ENCODE measurements at regions not wholly inside any gene's neighbourhood (a gene's known extent, or its start where the extent isn't known, plus 50 kb on each side); places are given as distances from the start of the nearest gene placed in this dataset.

DNA sequence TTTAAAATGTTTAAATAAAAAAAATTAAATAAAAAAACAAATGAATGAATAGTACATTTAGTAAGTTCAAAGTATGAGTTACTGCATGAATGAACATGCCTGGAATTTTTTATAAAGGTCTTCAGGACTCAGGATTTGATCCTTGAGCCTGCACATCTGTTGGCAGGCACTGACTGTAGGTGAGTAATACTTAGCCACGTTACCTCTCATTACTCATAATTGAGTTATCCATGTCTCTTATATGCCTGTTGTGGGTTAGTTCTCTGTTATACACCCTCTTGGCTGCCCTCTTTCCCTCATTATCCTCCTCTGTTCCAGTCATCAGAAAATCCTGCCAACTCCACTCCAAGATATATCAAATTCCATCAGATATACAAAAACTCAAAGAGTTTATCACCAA lies 276.0 kb downstream of the FBXW7 start:
- H3K27me3 Mint-ChIP-seq (ENCODE audit: low read depth): peaks cover 4% of the 10 kb centered on the region
- TF ChIP-seq, protein P1, sequence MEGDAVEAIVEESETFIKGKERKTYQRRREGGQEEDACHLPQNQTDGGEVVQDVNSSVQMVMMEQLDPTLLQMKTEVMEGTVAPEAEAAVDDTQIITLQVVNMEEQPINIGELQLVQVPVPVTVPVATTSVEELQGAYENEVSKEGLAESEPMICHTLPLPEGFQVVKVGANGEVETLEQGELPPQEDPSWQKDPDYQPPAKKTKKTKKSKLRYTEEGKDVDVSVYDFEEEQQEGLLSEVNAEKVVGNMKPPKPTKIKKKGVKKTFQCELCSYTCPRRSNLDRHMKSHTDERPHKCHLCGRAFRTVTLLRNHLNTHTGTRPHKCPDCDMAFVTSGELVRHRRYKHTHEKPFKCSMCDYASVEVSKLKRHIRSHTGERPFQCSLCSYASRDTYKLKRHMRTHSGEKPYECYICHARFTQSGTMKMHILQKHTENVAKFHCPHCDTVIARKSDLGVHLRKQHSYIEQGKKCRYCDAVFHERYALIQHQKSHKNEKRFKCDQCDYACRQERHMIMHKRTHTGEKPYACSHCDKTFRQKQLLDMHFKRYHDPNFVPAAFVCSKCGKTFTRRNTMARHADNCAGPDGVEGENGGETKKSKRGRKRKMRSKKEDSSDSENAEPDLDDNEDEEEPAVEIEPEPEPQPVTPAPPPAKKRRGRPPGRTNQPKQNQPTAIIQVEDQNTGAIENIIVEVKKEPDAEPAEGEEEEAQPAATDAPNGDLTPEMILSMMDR (IDR thresholded peaks at IDR 0.05; ENCODE audit: unreplicated experiment in 3 of 3): no peak
- no peaks in the 10 kb centered on the region for H3K36me3 Mint-ChIP-seq (ENCODE audit: low read depth)
- no peak overlapping the region for H3K27ac Mint-ChIP-seq
- H3K9me3 Mint-ChIP-seq: peaks cover 7% of the 10 kb centered on the region
- no peak overlapping the region for H3K4me3 Mint-ChIP-seq
- H3K4me1 Mint-ChIP-seq: peaks cover 2% of the 10 kb centered on the region

DNA sequence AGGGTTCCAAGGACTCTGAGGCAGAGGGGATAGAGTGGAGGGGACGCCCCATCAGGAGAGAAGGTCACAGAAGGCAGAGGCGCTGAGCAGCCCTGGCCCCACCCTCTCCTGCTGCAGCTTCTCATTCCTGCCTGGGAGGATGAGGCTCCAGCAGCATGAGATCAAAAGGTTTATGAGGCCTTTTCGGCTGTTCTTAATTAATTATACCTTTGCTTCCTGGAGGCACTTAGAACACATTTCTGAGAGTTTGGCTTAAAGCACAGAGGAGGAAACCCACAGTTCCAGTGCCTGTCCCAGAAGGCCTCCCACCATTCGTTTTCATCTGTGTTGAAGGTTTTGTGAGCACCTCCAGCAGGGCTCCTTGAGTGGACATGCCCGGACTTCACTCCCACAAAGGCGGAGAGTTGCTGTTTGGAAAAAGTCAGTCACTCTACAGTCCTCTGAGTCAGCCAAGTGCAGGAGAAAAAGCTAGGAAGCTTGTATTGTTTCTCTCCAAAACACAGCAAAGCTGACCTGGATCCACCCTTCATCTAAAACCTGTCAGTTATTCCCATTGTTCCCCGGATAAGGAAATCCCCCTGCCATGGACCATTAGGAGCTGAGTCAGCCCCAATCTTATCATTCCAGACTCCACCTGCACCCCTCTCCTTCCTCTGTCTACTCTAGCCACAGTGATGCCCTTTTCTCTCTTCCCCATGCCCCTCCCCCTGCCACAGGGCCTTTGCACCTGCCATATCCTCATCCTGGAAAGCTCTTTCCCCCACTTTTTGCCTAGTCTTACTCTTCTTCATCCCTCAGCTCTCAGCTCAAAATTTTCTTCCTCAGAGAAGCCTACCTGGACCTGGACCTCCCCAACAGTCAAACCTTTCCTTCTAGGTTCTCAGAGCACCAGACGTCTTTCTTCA lies 276.8 kb downstream of the FBXW7 start:
- Mint-ChIP-seq H3K36me3 (ENCODE audit: low read depth) (no peaks in the 10 kb centered on the region), H3K27me3 (ENCODE audit: low read depth) (peaks cover 2% of the 10 kb centered on the region), H3K9me3 (peaks cover 5% of the 10 kb centered on the region), H3K4me3 (no peak overlapping the region), H3K4me1 (no peaks in the 10 kb centered on the region), H3K27ac (peak overlapping the region in 2 of 3 experiments; percentile 1 to 30)
- TF ChIP-seq, protein P1 (IDR thresholded peaks at IDR 0.05; ENCODE audit: unreplicated experiment in 3 of 3): no peak

DNA sequence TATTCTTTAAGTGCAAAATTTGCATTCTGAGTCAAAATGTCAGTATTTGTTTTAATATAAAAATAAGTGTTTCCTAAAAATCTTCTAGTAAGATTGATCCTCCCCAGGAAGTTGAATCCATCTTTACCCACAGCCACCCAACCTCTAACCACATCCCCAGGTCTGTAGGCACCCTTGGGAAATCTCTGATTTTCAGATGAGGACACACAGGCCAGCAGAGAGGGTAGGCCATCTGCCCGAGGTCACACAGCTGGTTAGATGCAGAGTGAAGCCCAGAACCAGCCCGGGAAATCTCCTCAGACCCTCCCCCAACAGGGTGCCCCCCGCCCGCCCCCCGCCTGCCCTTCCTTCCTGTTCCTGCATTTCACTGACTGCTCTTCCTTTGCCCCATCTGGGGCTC lies 277.5 kb downstream of the FBXW7 start:
- Mint-ChIP-seq H3K4me1 (no peaks in the 10 kb centered on the region), H3K27me3 (ENCODE audit: low read depth) (no peaks in the 10 kb centered on the region), H3K27ac (no peak overlapping the region), H3K9me3 (peaks cover 4% of the 10 kb centered on the region), H3K4me3 (no peak overlapping the region), H3K36me3 (ENCODE audit: low read depth) (no peaks in the 10 kb centered on the region)
- TF ChIP-seq, protein P1 (IDR thresholded peaks at IDR 0.05; ENCODE audit: unreplicated experiment in 3 of 3): no peak

DNA sequence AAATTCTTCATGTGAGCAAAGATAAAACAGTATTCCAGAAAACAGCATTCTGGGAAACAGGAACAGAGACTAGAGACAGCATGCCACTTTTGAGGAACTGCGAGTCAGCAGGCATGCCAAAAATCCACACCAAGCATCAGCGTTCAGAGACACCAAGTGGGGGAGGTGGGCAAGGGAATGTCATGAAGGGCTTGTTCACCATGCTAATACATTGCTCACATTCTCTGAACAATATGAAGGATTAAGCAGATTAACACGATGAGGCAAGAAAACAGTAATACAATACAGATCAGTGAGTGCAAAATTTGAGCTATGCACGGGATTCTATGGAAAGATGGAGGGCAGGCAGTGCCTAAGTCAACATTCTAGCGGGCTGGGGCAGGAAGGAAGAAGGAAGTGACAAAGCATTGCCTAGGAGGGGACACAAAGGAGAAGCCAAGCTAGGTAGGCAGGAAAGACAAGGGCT lies 278.3 kb downstream of the FBXW7 start:
- no peak overlapping the region for H3K27ac Mint-ChIP-seq
- no peaks in the 10 kb centered on the region for H3K36me3 Mint-ChIP-seq (ENCODE audit: low read depth)
- H3K27me3 Mint-ChIP-seq (ENCODE audit: low read depth): no peaks in the 10 kb centered on the region
- no peak overlapping the region for H3K4me3 Mint-ChIP-seq
- no peaks in the 10 kb centered on the region for H3K4me1 Mint-ChIP-seq
- TF ChIP-seq, protein P1 (IDR thresholded peaks at IDR 0.05; ENCODE audit: unreplicated experiment in 3 of 3): no peak
- peaks cover 5% of the 10 kb centered on the region for H3K9me3 Mint-ChIP-seq

DNA sequence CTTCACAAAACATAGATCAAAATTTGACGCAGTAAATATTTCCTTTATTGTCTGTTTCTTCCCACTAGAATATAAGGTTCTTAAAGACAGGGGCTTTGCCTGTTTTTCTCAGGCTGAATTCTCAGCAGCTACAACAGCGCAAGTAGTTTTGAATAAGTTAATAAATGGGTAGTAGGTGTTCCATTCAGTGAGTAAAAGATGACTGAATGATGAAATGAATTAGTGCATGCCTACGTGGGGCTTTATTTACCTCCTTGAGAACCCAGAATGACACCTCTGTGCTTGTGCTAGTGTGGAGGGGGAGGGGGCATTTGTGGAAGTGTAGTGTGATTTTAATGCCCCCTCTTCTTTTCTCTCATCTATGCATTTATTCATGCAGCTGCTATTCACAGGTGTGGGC lies 278.9 kb downstream of the FBXW7 start:
- no peaks in the 10 kb centered on the region for H3K27me3 Mint-ChIP-seq (ENCODE audit: low read depth)
- no peak overlapping the region for H3K27ac Mint-ChIP-seq
- peaks cover 7% of the 10 kb centered on the region for H3K9me3 Mint-ChIP-seq
- H3K36me3 Mint-ChIP-seq (ENCODE audit: low read depth): no peaks in the 10 kb centered on the region
- H3K4me1 Mint-ChIP-seq: no peaks in the 10 kb centered on the region
- no peak overlapping the region for H3K4me3 Mint-ChIP-seq
- TF ChIP-seq, protein P1 (IDR thresholded peaks at IDR 0.05; ENCODE audit: unreplicated experiment in 3 of 3): no peak

DNA sequence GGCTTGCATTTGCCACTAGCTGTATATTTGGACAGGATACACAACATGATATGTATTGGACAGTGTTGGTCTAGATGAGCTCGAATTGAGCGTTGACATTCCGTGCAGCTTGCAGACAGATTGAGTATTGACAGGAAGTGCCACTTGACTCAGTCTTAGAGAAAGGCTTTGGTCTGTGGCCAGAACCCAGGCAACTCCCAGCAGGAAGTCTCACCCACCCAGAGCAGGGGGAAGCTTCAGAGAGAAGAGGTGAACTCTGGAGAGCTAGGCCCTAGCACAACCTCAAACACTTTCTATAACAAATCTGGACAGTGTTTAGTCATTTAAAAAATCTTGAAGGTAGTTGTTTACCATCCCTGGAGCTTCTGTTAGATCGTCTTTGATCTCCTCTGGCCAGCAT lies 280.5 kb downstream of the FBXW7 start:
- no peaks in the 10 kb centered on the region for H3K27me3 Mint-ChIP-seq (ENCODE audit: low read depth)
- peaks cover 3% of the 10 kb centered on the region for H3K9me3 Mint-ChIP-seq
- no peaks in the 10 kb centered on the region for H3K36me3 Mint-ChIP-seq (ENCODE audit: low read depth)
- TF ChIP-seq, protein P1 (IDR thresholded peaks at IDR 0.05; ENCODE audit: unreplicated experiment in 3 of 3): no peak
- H3K27ac Mint-ChIP-seq: no peak overlapping the region
- no peaks in the 10 kb centered on the region for H3K4me1 Mint-ChIP-seq
- no peak overlapping the region for H3K4me3 Mint-ChIP-seq

All from nephron (organoid).